ENCODE measurements at regions not wholly inside any gene's neighbourhood (a gene's known extent, or its start where the extent isn't known, plus 50 kb on each side); places are given as distances from the start of the nearest gene placed in this dataset.

GRCh38 chr20:40754339-40754943 lies 65.4 kb upstream of the MAFB start:
- no peak for DNase-seq (ENCODE audit: extremely low spot score)
- ChIA-PET CTCF (no interaction called here), POLR2A (no interaction called here)
- no peak for TF ChIP-seq SP1 (IDR thresholded peaks at IDR 0.05)
- no peak for TF ChIP-seq ARNT (IDR thresholded peaks at IDR 0.05)
- TF ChIP-seq HDGF (IDR thresholded peaks at IDR 0.05; ENCODE audit: borderline replicate concordance): no peak
- TF ChIP-seq TARDBP (IDR thresholded peaks at IDR 0.05): no peak
- TF ChIP-seq FOXA1 (IDR thresholded peaks at IDR 0.05): no peak
- no peak for TF ChIP-seq FOXM1 (IDR thresholded peaks at IDR 0.05; ENCODE audit: borderline replicate concordance)
- TF ChIP-seq FOXK2 (IDR thresholded peaks at IDR 0.05): no peak
- TF ChIP-seq BHLHE40 (IDR thresholded peaks at IDR 0.05; ENCODE audit: borderline replicate concordance): no peak
- no peak for TF ChIP-seq L3MBTL2 (conservative IDR thresholded peaks at IDR 0.05)
- no peak for TF ChIP-seq ZNF384 (IDR thresholded peaks at IDR 0.05)
- no peak for TF ChIP-seq NFRKB (IDR thresholded peaks at IDR 0.05)
- TF ChIP-seq CTBP1 (IDR thresholded peaks at IDR 0.05; ENCODE audit: borderline replicate concordance): no peak
- TF ChIP-seq LEF1 (IDR thresholded peaks at IDR 0.05; ENCODE audit: borderline replicate concordance): no peak
- TF ChIP-seq SUZ12 (IDR thresholded peaks at IDR 0.05): no peak
- no peak for TF ChIP-seq ELF4 (IDR thresholded peaks at IDR 0.05)

GRCh38 chr20:40757087-40757486 lies 68.1 kb upstream of the MAFB start:
- no peak for DNase-seq (ENCODE audit: extremely low spot score)
- TF ChIP-seq SP1 (IDR thresholded peaks at IDR 0.05): no peak
- no peak for TF ChIP-seq ZNF384 (IDR thresholded peaks at IDR 0.05)
- TF ChIP-seq SUZ12 (IDR thresholded peaks at IDR 0.05): no peak
- no peak for TF ChIP-seq BHLHE40 (IDR thresholded peaks at IDR 0.05; ENCODE audit: borderline replicate concordance)
- TF ChIP-seq TARDBP (IDR thresholded peaks at IDR 0.05): no peak
- no peak for TF ChIP-seq LEF1 (IDR thresholded peaks at IDR 0.05; ENCODE audit: borderline replicate concordance)
- TF ChIP-seq CTBP1 (IDR thresholded peaks at IDR 0.05; ENCODE audit: borderline replicate concordance): no peak
- TF ChIP-seq FOXM1 (IDR thresholded peaks at IDR 0.05; ENCODE audit: borderline replicate concordance): no peak
- no peak for TF ChIP-seq FOXA1 (IDR thresholded peaks at IDR 0.05)
- TF ChIP-seq ARNT (IDR thresholded peaks at IDR 0.05): no peak
- no peak for TF ChIP-seq L3MBTL2 (conservative IDR thresholded peaks at IDR 0.05)
- no peak for TF ChIP-seq HDGF (IDR thresholded peaks at IDR 0.05; ENCODE audit: borderline replicate concordance)
- TF ChIP-seq ELF4 (IDR thresholded peaks at IDR 0.05): no peak
- no peak for TF ChIP-seq PKNOX1 (IDR thresholded peaks at IDR 0.05)
- no peak for TF ChIP-seq NFRKB (IDR thresholded peaks at IDR 0.05)
- no peak for TF ChIP-seq FOXK2 (IDR thresholded peaks at IDR 0.05)
- ChIA-PET CTCF (no interaction called here), POLR2A (no interaction called here)

GRCh38 chr20:40758790-40759189 lies 69.8 kb upstream of the MAFB start:
- POLR2A ChIA-PET: no interaction called here
- TF ChIP-seq TARDBP (IDR thresholded peaks at IDR 0.05) (no peak), PKNOX1 (IDR thresholded peaks at IDR 0.05) (no peak), ZNF384 (IDR thresholded peaks at IDR 0.05) (no peak), FOXA1 (IDR thresholded peaks at IDR 0.05) (no peak), CTBP1 (IDR thresholded peaks at IDR 0.05; ENCODE audit: borderline replicate concordance) (no peak), LEF1 (IDR thresholded peaks at IDR 0.05; ENCODE audit: borderline replicate concordance) (no peak), L3MBTL2 (conservative IDR thresholded peaks at IDR 0.05) (no peak), FOXM1 (IDR thresholded peaks at IDR 0.05; ENCODE audit: borderline replicate concordance) (no peak), SUZ12 (IDR thresholded peaks at IDR 0.05) (no peak), BHLHE40 (IDR thresholded peaks at IDR 0.05; ENCODE audit: borderline replicate concordance) (no peak), NFRKB (IDR thresholded peaks at IDR 0.05) (no peak), ARNT (IDR thresholded peaks at IDR 0.05) (no peak), FOXK2 (IDR thresholded peaks at IDR 0.05) (no peak), SP1 (IDR thresholded peaks at IDR 0.05) (no peak), HDGF (IDR thresholded peaks at IDR 0.05; ENCODE audit: borderline replicate concordance) (no peak), ELF4 (IDR thresholded peaks at IDR 0.05) (no peak)
- CTCF ChIA-PET: interaction anchor here (1.3 kb wide), 1 partner anchor 17 kb away, joined by 5 read pairs; no protein-coding TSS in a partner anchor
- no peak for DNase-seq (ENCODE audit: extremely low spot score)

GRCh38 chr20:40760399-40760798 lies 71.4 kb upstream of the MAFB start:
- no peak for DNase-seq (ENCODE audit: extremely low spot score)
- ChIA-PET CTCF (interaction anchor here (0.5 to 1.3 kb wide), 2 partner anchors 19 kb away, joined by 3 to 5 read pairs; no protein-coding TSS in a partner anchor), POLR2A (no interaction called here)
- TF ChIP-seq PKNOX1 (IDR thresholded peaks at IDR 0.05): no peak
- TF ChIP-seq SP1 (IDR thresholded peaks at IDR 0.05): no peak
- TF ChIP-seq BHLHE40 (IDR thresholded peaks at IDR 0.05; ENCODE audit: borderline replicate concordance): no peak
- no peak for TF ChIP-seq HDGF (IDR thresholded peaks at IDR 0.05; ENCODE audit: borderline replicate concordance)
- no peak for TF ChIP-seq ELF4 (IDR thresholded peaks at IDR 0.05)
- TF ChIP-seq SUZ12 (IDR thresholded peaks at IDR 0.05): no peak
- TF ChIP-seq L3MBTL2 (conservative IDR thresholded peaks at IDR 0.05): no peak
- no peak for TF ChIP-seq FOXK2 (IDR thresholded peaks at IDR 0.05)
- TF ChIP-seq FOXA1 (IDR thresholded peaks at IDR 0.05): no peak
- TF ChIP-seq LEF1 (IDR thresholded peaks at IDR 0.05; ENCODE audit: borderline replicate concordance): no peak
- TF ChIP-seq CTBP1 (IDR thresholded peaks at IDR 0.05; ENCODE audit: borderline replicate concordance): no peak
- TF ChIP-seq TARDBP (IDR thresholded peaks at IDR 0.05): no peak

- CTCF ChIA-PET: no interaction called here
Observed at GRCh38 chr20:40763646-40764295, 74.7 kb upstream of the MAFB start.

More at GRCh38 chr20:40763646-40764295, 74.7 kb upstream of the MAFB start:
- no peak for TF ChIP-seq ZNF384 (IDR thresholded peaks at IDR 0.05)
- no peak for TF ChIP-seq PKNOX1 (IDR thresholded peaks at IDR 0.05)
- TF ChIP-seq FOXA1 (IDR thresholded peaks at IDR 0.05): no peak
- no peak for TF ChIP-seq SP1 (IDR thresholded peaks at IDR 0.05)
- TF ChIP-seq SUZ12 (IDR thresholded peaks at IDR 0.05): no peak
- no peak for TF ChIP-seq ARNT (IDR thresholded peaks at IDR 0.05)
- TF ChIP-seq ELF4 (IDR thresholded peaks at IDR 0.05): no peak
- TF ChIP-seq HDGF (IDR thresholded peaks at IDR 0.05; ENCODE audit: borderline replicate concordance): no peak
- no peak for TF ChIP-seq LEF1 (IDR thresholded peaks at IDR 0.05; ENCODE audit: borderline replicate concordance)
- TF ChIP-seq FOXK2 (IDR thresholded peaks at IDR 0.05): no peak
- TF ChIP-seq CTBP1 (IDR thresholded peaks at IDR 0.05; ENCODE audit: borderline replicate concordance): no peak
- no peak for TF ChIP-seq L3MBTL2 (conservative IDR thresholded peaks at IDR 0.05)
- POLR2A ChIA-PET: interaction anchor here (0.9 kb wide), 1 partner anchor 11 kb away, joined by 3 read pairs; no protein-coding TSS in a partner anchor
- no peak for DNase-seq (ENCODE audit: extremely low spot score)
